CD8-positive, alpha-beta memory T cell (primary cell): ENCODE measurements at regions not wholly inside any gene's neighbourhood (a gene's known extent, or its start where the extent isn't known, plus 50 kb on each side); places are given as distances from the start of the nearest gene placed in this dataset.

Experiments used
- CTCF ChIA-PET: fragments of 350-600 bp; sonication (Branson Sonifier 250); formaldehyde crosslinking; loops from one replicate; lab custom pipeline; 2021; ENCODE audit warnings: antibody characterized with exemption; lab: Charles Lee
- POLR2A ChIA-PET: fragments of 350-600 bp; sonication (Branson Sonifier 250); formaldehyde crosslinking; loops from one replicate; lab custom pipeline; 2021; ENCODE audit warnings: antibody characterized with exemption; lab: Charles Lee
- DNase-seq, 5 donors: peaks; one replicate each; pipeline versions ENCODE4 v3.0.0 to v3.0.0-alpha.2; 2020 to 2022; ENCODE audit warnings: mixed read lengths in 1 of 5
- H3K27ac ChIP-seq: one replicate; pipeline ENCODE4 v1.7.0; 2013; ENCODE audit warnings: low read depth, mild to moderate bottlenecking, low read length, moderate library complexity
- H3K27me3 ChIP-seq: 2 replicates; pipeline ENCODE4 v1.7.0; 2013; ENCODE audit warnings: low read length, mild to moderate bottlenecking; ENCODE audit not compliant: insufficient read depth, poor library complexity, severe bottlenecking
- H3K36me3 ChIP-seq: 2 replicates; pipeline ENCODE4 v1.7.0; 2013; ENCODE audit warnings: mild to moderate bottlenecking, low read length, moderate library complexity; ENCODE audit not compliant: insufficient read depth
- H3K4me1 ChIP-seq: 2 replicates; pipeline ENCODE4 v1.7.0; 2013; ENCODE audit warnings: mild to moderate bottlenecking, low read length, moderate library complexity; ENCODE audit not compliant: insufficient read depth
- H3K4me3 ChIP-seq: 2 replicates; pipeline ENCODE4 v1.7.0; 2013; ENCODE audit warnings: mild to moderate bottlenecking, low read length
- H3K9me3 ChIP-seq: 2 replicates; pipeline ENCODE4 v1.7.0; 2013; ENCODE audit warnings: mild to moderate bottlenecking, low read length
- H3K27ac Mint-ChIP-seq, 8 donors: one replicate each; pipeline ENCODE4 v1.8.0; 2020 to 2021; ENCODE audit warnings: mixed read lengths in 8 of 8, mild to moderate bottlenecking in 6 of 8, inconsistent platforms in 3 of 8, moderate library complexity in 3 of 8
- H3K27me3 Mint-ChIP-seq, 2 donors: one replicate each; pipeline ENCODE4 v1.8.0; 2020 to 2021; ENCODE audit warnings: mixed read lengths in 2 of 2, mild to moderate bottlenecking in 1 of 2, moderate library complexity in 1 of 2
- H3K36me3 Mint-ChIP-seq, 3 donors: one replicate each; pipeline ENCODE4 v1.8.0; 2020 to 2021; ENCODE audit warnings: mixed read lengths in 3 of 3, inconsistent platforms in 1 of 3, mild to moderate bottlenecking in 1 of 3
- H3K4me1 Mint-ChIP-seq, 3 donors: one replicate each; pipeline ENCODE4 v1.8.0; 2020 to 2021; ENCODE audit warnings: mixed read lengths in 3 of 3, inconsistent platforms in 1 of 3, mild to moderate bottlenecking in 1 of 3
- H3K4me3 Mint-ChIP-seq, 7 donors: one replicate each; pipeline ENCODE4 v1.8.0; 2020 to 2021; ENCODE audit warnings: mixed read lengths in 7 of 7, mild to moderate bottlenecking in 6 of 7, moderate library complexity in 4 of 7, inconsistent platforms in 2 of 7
- H3K9me3 Mint-ChIP-seq, 5 donors: one replicate each; pipeline ENCODE4 v1.8.0; 2020 to 2022; ENCODE audit warnings: mixed read lengths in 5 of 5, mild to moderate bottlenecking in 3 of 5, moderate library complexity in 2 of 5, inconsistent platforms in 1 of 5

DNA sequence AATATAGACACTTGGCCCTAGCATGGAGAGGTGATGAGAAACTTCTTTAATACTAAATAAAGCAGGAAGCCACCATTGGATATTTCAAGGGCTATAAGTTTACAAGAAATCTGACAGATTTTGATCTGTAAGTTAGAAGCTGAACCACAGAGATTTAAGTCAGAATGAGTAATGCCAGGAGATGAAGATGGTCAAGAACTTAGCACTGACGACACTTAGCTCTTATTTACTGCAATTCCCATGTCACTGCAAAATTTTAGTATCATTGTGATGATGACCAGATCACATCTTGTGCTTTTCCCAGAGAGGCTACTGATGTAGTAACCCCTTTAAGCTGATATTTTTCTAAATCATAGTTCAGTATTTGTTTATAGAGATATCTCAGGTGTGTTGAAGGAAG, 59.4 kb upstream of the CD96 start:
- DNase-seq, result no peak
- Histone ChIP-seq H3K4me3 (no peak overlapping the region), H3K9me3 (no peaks in the 10 kb centered on the region), H3K4me1 (no peaks in the 10 kb centered on the region), H3K27ac (no peak overlapping the region), H3K36me3 (no peaks in the 10 kb centered on the region), H3K27me3 (no peaks in the 10 kb centered on the region)
- H3K27me3 Mint-ChIP-seq, result peaks cover 0 to 4% of the 10 kb centered on the region in 2 donors
- no peak overlapping the region for H3K4me3 Mint-ChIP-seq
- POLR2A ChIA-PET, result no interaction called here
- CTCF ChIA-PET, result no interaction called here
- no peaks in the 10 kb centered on the region for H3K4me1 Mint-ChIP-seq
- H3K9me3 Mint-ChIP-seq, result peaks cover 0 to 5% (median 0%) of the 10 kb centered on the region in 5 donors
- H3K36me3 Mint-ChIP-seq, result peaks cover 0 to 11% (median 2%) of the 10 kb centered on the region in 3 donors
- H3K27ac Mint-ChIP-seq, result no peak overlapping the region

GRCh38 chr3:111485086-111485485, 56.9 kb upstream of the CD96 start:
- ChIA-PET CTCF (no interaction called here), POLR2A (no interaction called here)
- H3K36me3 ChIP-seq, result no peaks in the 10 kb centered on the region
- Mint-ChIP-seq H3K9me3 (peaks cover 0 to 9% (median 3%) of the 10 kb centered on the region in 5 donors), H3K27ac (no peak overlapping the region), H3K27me3 (peaks cover 0 to 3% of the 10 kb centered on the region in 2 donors), H3K4me3 (no peak overlapping the region), H3K36me3 (peaks cover 0 to 30% (median 5%) of the 10 kb centered on the region in 3 donors), H3K4me1 (no peaks in the 10 kb centered on the region)
- no peaks in the 10 kb centered on the region for H3K9me3 ChIP-seq
- H3K4me3 ChIP-seq, result no peak overlapping the region
- H3K27ac ChIP-seq, result no peak overlapping the region
- no peaks in the 10 kb centered on the region for H3K27me3 ChIP-seq
- H3K4me1 ChIP-seq, result no peaks in the 10 kb centered on the region
- DNase-seq, result no peak
